IMR-90 (cell line): ENCODE measurements at regions not wholly inside any gene's neighbourhood (a gene's known extent, or its start where the extent isn't known, plus 50 kb on each side); places are given as distances from the start of the nearest gene placed in this dataset.

ENCODE experiments used
- ATAC-seq: fragments of 200-7000 bp; cut with Tn5 transposase; 2 replicates; pipeline ENCODE4 v1.9.1; 2020; ENCODE audit warnings: low read depth, mild to moderate bottlenecking, moderate library complexity
- BruUV-seq: library from RNA; stranded (reverse); fragments of 400-500 nt; replicated peaks from 2 replicates; lab custom pipeline; 2021; lab: Mats Ljungman, UMichigan
- CTCF ChIA-PET: fragments of 300-600 bp; formaldehyde crosslinking; extraction: SDS; loops from one replicate; lab custom pipeline; 2021; ENCODE audit warnings: antibody characterized with exemption; lab: Yijun Ruan, JAX
- POLR2A ChIA-PET: fragments of 300-600 bp; sonication (Branson Sonifier 250); formaldehyde crosslinking; loops from one replicate; lab custom pipeline; 2022; ENCODE audit warnings: antibody characterized with exemption; ENCODE audit not compliant: unreplicated experiment; lab: Charles Lee
- DNase-seq: peaks from one replicate; pipeline ENCODE4 v3.0.0; 2013
- H2AFZ ChIP-seq: replicated peaks from 2 replicates; pipeline ENCODE3; 2013; ENCODE audit warnings: low read length, mild to moderate bottlenecking; ENCODE audit not compliant: poor library complexity
- H2AK5ac ChIP-seq: 2 replicates; pipeline ENCODE4 v1.6.1; 2013; ENCODE audit warnings: low read depth, low read length, inconsistent platforms
- H2AK9ac ChIP-seq: replicated peaks from 2 replicates; pipeline ENCODE3; 2013; ENCODE audit warnings: mild to moderate bottlenecking, low read depth, low read length, moderate library complexity; ENCODE audit not compliant: poor library complexity
- H2BK120ac ChIP-seq: 2 replicates; pipeline ENCODE4 v1.6.1; 2013; ENCODE audit warnings: low read depth, low read length, inconsistent platforms
- H2BK15ac ChIP-seq: 3 replicates; pipeline ENCODE4 v1.6.1; 2013; ENCODE audit warnings: low read depth, low read length, inconsistent platforms
- H2BK20ac ChIP-seq: 2 replicates; pipeline ENCODE4 v1.6.1; 2013; ENCODE audit warnings: low read depth, mild to moderate bottlenecking, inconsistent platforms, low read length, moderate library complexity
- H2BK5ac ChIP-seq: 2 replicates; pipeline ENCODE4 v1.6.1; 2013; ENCODE audit warnings: mild to moderate bottlenecking, low read depth, low read length, inconsistent platforms; ENCODE audit not compliant: poor library complexity, severe bottlenecking
- H3K14ac ChIP-seq: replicated peaks from 2 replicates; pipeline ENCODE4 v1.6.1; 2013; ENCODE audit warnings: low read depth, low read length, inconsistent platforms
- H3K18ac ChIP-seq: 2 replicates; pipeline ENCODE4 v1.6.1; 2013; ENCODE audit warnings: low read depth, low read length, control low read depth
- H3K23ac ChIP-seq: 2 replicates; pipeline ENCODE4 v1.6.1; 2013; ENCODE audit warnings: low read depth, low read length, inconsistent platforms
- H3K27ac ChIP-seq: 2 replicates; pipeline ENCODE4 v1.5.1; 2013; ENCODE audit warnings: mild to moderate bottlenecking, control low read depth, low read length; ENCODE audit not compliant: insufficient read depth
- H3K27me3 ChIP-seq: 2 replicates; pipeline ENCODE4 v1.6.1; 2013; ENCODE audit warnings: low read length; ENCODE audit not compliant: control insufficient read depth, insufficient read depth
- H3K36me3 ChIP-seq: 2 replicates; pipeline ENCODE4 v1.6.1; 2013; ENCODE audit warnings: low read length, mixed read lengths; ENCODE audit not compliant: control insufficient read depth, insufficient read depth
- H3K4ac ChIP-seq: 2 replicates; pipeline ENCODE4 v1.6.1; 2013; ENCODE audit warnings: low read depth, low read length, inconsistent platforms
- H3K4me1 ChIP-seq: 2 replicates; pipeline ENCODE4 v1.6.1; 2013; ENCODE audit warnings: low read length, mixed read lengths; ENCODE audit not compliant: control insufficient read depth, insufficient read depth
- H3K4me2 ChIP-seq: 2 replicates; pipeline ENCODE4 v1.6.1; 2013; ENCODE audit warnings: low read depth, mild to moderate bottlenecking, control low read depth, low read length, moderate library complexity
- H3K4me3 ChIP-seq: 2 replicates; pipeline ENCODE4 v1.5.1; 2013; ENCODE audit warnings: low read depth, mild to moderate bottlenecking, control low read depth, low read length, moderate library complexity; ENCODE audit not compliant: insufficient read depth
- H3K56ac ChIP-seq: 2 replicates; pipeline ENCODE4 v1.6.1; 2013; ENCODE audit warnings: low read length, inconsistent platforms; ENCODE audit not compliant: insufficient read depth; ENCODE audit errors: extremely low read depth
- H3K79me1 ChIP-seq, 2 experiments: 2 replicates each; pipeline ENCODE4 v1.6.1; 2013; ENCODE audit warnings: low read length in 2 of 2, inconsistent platforms in 1 of 2, low read depth in 1 of 2
- H3K9ac ChIP-seq: 2 replicates; pipeline ENCODE4 v1.6.1; 2013; ENCODE audit warnings: low read depth, low read length, control low read depth
- H3K9me1 ChIP-seq: 2 replicates; pipeline ENCODE4 v1.6.1; 2013; ENCODE audit warnings: low read length, inconsistent platforms; ENCODE audit not compliant: insufficient read depth
- H3K9me3 ChIP-seq: 2 replicates; pipeline ENCODE4 v1.6.1; 2013; ENCODE audit warnings: low read length; ENCODE audit not compliant: control insufficient read depth, insufficient read depth
- H4K20me1 ChIP-seq: 2 replicates; pipeline ENCODE4 v1.6.1; 2013; ENCODE audit warnings: low read length, inconsistent platforms; ENCODE audit not compliant: insufficient read depth
- H4K5ac ChIP-seq: 2 replicates; pipeline ENCODE4 v1.6.1; 2013; ENCODE audit warnings: mild to moderate bottlenecking, low read depth, low read length, control low read depth
- H4K8ac ChIP-seq, 2 experiments: 2 replicates each; pipeline ENCODE4 v1.6.1; 2013; ENCODE audit warnings: low read depth in 2 of 2, low read length in 2 of 2, control low read depth in 1 of 2, inconsistent platforms in 1 of 2
- H4K91ac ChIP-seq: 2 replicates; pipeline ENCODE4 v1.6.1; 2013; ENCODE audit warnings: low read depth, low read length, inconsistent platforms; ENCODE audit not compliant: insufficient read depth
- FOS ChIP-seq: fragments of 150-350 bp; IDR thresholded peaks from 2 replicates; pipeline ENCODE4 v1.6.1; 2016; ENCODE audit warnings: low read depth, low read length
- MAZ ChIP-seq: IDR thresholded peaks from 2 replicates; pipeline ENCODE4 v1.6.1; 2012; ENCODE audit warnings: low read depth, mild to moderate bottlenecking, low read length, improper control_type of control experiment, moderate library complexity, borderline replicate concordance
- WGBS, 2 experiments: methylation state at CpG; one replicate each; pipeline versions ENCODE4 v1.1.5 to v1.1.7; 2013; ENCODE audit warnings: missing lambda C conversion rate in 2 of 2; ENCODE audit not compliant: insufficient read length in 1 of 2; ENCODE audit errors: extremely low coverage in 2 of 2; 5-methylcytosine and 5-hydroxymethylcytosine counted together
- dilution Hi-C: fragments of 300-500 bp; cut with HindIII; formaldehyde crosslinking; loops from one replicate; pipeline ENCODE4 v1.14.3; 2018; ENCODE audit warnings: low sequenced_read_pairs; ENCODE audit not compliant: unreplicated experiment
- in situ Hi-C: fragments of 300-500 bp; cut with MboI; formaldehyde crosslinking; loops from 3 replicates; pipeline ENCODE4 v1.14.3; 2019; ENCODE audit warnings: low sequenced_read_pairs, inconsistent platforms, mixed read lengths
- intact Hi-C: fragments of 100-400 bp; cut with micrococcal nuclease; formaldehyde crosslinking; loops from 2 replicates; pipeline ENCODE4 v1.10.0; 2022

- Histone ChIP-seq H3K9me3 (no peaks in the 10 kb centered on the region), H4K8ac (peak overlapping the region; percentile 48 to 67; a peak in 3 of 4 replicates), H4K91ac (peak overlapping the region; percentile 64), H3K23ac (peak overlapping the region; percentile 49; the same call in 1 of the 2 replicates), H2BK5ac (peak overlapping the region; percentile 60), H3K56ac (no peak overlapping the region; the same call in 1 of the 2 replicates), H2AFZ (no peak overlapping the region), H4K20me1 (no peaks in the 10 kb centered on the region), H2AK5ac (peak overlapping the region; percentile 52), H3K4ac (peak overlapping the region; percentile 82), H3K27me3 (no peaks in the 10 kb centered on the region), H2BK20ac (peak overlapping the region; percentile 86), H3K4me1 (peaks cover 14% of the 10 kb centered on the region), H3K36me3 (no peaks in the 10 kb centered on the region), H3K4me2 (peak overlapping the region; percentile 32; the same call in 1 of the 2 replicates), H3K4me3 (no peak overlapping the region), H2BK15ac (peak overlapping the region; percentile 61; the same call in 2 of the 3 replicates), H3K18ac (peak overlapping the region; percentile 88), H3K79me1 (no peaks in the 10 kb centered on the region), H4K5ac (peak overlapping the region; percentile 76), H2BK120ac (peak overlapping the region; percentile 72), H3K9me1 (peaks cover 8% of the 10 kb centered on the region; the same call in 1 of the 2 replicates), H3K14ac (peak overlapping the region; percentile 81), H3K9ac (0 out of 2 replicates have a peak overlapping the region, but pooled peaks have one; percentile 2), H3K27ac (peak overlapping the region; percentile 70), H2AK9ac (no peak overlapping the region)
- peak; percentile 44 for ATAC-seq
- in situ Hi-C loops (no loop called here), intact Hi-C loops (loop anchor here (5.0 kb wide), 1 partner anchor 656 kb away; no protein-coding TSS in a partner anchor), dilution Hi-C loops (no loop called here)
- no TSS peak for BruUV-seq
- DNase-seq, result no peak
- TF ChIP-seq FOS (no peak), MAZ (no peak)
- no CpG with 5 or more reads among the region's 3 CpGs for whole genome bisulfite sequencing, 2 experiments
- POLR2A ChIA-PET, result no interaction called here
- CTCF ChIA-PET, result no interaction called here
These were observed 59.4 kb upstream of the DUSP10 start for GRCh38 chr1:221801251-221801661.
